NCI-H226 (cell line): ENCODE measurements at regions not wholly inside any gene's neighbourhood (a gene's known extent, or its start where the extent isn't known, plus 50 kb on each side); places are given as distances from the start of the nearest gene placed in this dataset.
"Not testable (repeated sequence)": the region's sequence is repeated elsewhere in the genome, so short reads cannot be mapped to it uniquely, and the experiment has no call there.

Experiments used
- DNase-seq: peaks from one replicate; pipeline ENCODE4 v3.0.0-alpha.2; 2015

GRCh38 chr14:53735916-53736315 lies 220.7 kb downstream of the BMP4 start:
- no peak for DNase-seq

- DNase-seq: no peak
Observed at GRCh38 chr14:53723221-53723620, 233.4 kb downstream of the BMP4 start.

DNA sequence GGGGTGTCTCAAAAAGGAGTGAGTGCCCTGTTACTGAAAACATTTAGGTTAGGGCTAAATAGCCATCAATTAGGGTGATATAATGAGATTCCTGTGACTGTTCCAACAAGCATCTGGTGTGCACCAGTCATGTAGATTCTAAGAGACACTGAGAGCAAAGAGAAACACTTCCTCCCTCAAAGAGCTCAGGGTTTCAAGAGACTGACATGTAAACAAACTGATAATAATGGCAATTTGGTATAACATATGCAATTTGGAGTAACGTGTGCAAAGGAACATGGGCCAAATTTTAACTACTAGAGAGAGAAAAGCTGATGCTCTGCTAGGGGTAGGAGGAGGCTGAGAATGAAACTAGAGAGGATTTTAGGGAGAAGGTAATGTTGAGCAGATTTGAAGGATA lies 237.1 kb downstream of the BMP4 start:
- no peak for DNase-seq

DNA sequence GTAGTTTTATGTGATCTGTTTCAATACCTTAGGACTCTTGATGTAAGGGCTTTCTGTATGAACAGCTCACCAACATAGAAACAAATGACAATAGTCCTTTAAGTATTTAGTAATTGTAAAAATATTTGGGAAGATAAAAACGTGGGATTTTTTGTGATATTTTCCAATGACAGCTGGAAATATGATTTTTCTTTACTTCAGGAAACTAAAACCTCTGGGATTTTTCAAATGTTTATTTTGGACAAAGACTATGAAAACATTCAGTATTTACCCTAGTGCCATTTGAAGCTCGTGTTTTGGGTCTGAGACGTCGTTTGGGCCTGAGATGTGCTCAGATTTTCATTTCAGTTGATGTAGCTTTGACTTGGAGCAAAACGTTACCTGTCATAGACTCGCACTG lies 240.0 kb downstream of the BMP4 start:
- no peak for DNase-seq

GRCh38 chr14:53715193-53715721 lies 241.4 kb downstream of the BMP4 start:
- peak; percentile 81 for DNase-seq

DNA sequence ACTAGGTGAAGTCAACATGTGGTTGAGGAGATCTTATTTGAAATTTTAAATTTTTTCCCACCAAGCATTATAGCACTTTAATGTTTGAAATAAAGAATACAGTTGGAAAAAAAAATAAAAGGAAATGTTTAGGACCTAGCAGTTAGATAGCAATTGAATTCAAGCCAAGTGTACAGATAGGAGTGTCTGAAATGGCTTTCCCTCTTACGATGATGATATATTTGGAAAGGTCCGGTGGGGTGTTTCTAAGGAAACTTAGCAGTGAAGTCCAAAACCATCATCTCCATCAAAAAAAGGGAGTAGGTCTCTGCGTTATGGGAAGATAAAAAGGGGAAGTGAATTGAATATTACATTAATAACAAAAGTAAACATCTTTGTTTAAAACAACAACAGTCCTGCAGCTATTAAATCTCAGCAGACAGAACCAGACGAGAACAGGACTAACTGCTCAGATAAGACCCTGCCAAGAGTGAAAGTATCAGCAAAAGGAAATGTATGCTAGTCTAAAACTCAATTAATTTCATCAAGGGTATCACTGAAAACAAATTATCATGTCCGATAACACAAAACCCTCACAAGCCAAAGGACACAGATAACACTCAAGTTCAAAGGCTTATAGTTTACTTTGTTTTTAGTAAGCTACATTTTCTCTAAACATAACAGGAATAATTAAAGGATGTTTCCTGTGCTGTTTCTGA lies 242.0 kb downstream of the BMP4 start:
- DNase-seq: peak; percentile 32

GRCh38 chr14:53712901-53713300 lies 243.7 kb downstream of the BMP4 start:
- DNase-seq: not testable (repeated sequence)

DNA sequence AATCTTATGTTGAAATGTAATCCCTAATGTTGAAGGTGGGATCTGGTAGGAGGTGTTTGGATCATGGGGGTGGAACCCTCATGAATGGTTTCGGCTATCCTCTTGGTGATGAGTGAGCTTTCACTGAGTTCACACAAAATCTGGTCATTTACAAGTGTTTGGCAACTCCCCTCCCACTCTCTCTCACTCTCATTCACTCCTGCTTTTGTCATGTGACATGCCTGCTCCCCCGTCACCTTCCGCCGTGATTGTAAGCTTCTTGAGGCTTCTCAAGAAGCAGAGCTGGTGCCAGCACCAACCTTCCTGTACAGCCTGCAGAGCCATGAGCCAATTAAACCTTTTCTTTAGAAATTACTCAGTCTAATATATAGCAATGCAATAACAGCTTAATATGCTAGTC lies 245.4 kb downstream of the BMP4 start:
- no peak for DNase-seq

DNA sequence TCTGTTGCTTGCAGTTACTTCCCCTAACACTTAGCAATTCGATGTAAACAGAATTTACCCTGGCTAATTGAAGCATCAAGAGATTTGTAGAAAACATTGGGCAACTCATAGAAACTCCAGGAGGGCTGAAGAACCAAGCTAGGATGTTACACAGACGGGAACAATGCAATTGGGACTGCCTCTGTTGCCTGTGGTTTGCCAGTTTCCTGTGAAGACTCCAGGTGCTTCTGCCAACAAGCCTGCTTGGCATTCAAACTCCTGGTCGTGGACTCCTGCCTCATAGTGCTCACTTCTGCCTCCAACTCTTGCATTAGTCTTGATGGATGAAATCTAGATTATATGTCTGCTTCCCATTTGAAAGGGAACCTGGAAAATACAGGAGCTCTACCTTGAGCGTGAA lies 246.0 kb downstream of the BMP4 start:
- peak; percentile 29 for DNase-seq

GRCh38 chr14:53709381-53709780 lies 247.2 kb downstream of the BMP4 start:
- no peak for DNase-seq

DNA sequence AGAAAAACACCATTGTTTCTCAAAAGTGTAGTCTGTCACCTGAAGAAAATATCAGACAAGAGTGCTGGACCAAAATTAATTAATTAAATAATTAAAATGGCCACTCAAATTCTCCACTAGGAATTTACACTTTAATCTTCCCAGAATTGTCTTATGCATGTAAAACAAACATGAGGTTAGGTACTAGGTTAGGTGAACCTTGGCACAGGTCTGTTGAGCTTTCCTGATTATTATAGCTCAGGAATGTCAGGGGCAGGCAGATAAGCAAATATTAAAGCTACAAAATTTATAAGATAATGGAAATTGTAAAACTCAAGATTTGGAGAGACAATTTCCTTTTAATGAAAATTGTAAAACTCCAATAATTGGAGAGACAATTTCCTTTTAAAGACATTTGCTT lies 253.2 kb downstream of the BMP4 start:
- no peak for DNase-seq

DNA sequence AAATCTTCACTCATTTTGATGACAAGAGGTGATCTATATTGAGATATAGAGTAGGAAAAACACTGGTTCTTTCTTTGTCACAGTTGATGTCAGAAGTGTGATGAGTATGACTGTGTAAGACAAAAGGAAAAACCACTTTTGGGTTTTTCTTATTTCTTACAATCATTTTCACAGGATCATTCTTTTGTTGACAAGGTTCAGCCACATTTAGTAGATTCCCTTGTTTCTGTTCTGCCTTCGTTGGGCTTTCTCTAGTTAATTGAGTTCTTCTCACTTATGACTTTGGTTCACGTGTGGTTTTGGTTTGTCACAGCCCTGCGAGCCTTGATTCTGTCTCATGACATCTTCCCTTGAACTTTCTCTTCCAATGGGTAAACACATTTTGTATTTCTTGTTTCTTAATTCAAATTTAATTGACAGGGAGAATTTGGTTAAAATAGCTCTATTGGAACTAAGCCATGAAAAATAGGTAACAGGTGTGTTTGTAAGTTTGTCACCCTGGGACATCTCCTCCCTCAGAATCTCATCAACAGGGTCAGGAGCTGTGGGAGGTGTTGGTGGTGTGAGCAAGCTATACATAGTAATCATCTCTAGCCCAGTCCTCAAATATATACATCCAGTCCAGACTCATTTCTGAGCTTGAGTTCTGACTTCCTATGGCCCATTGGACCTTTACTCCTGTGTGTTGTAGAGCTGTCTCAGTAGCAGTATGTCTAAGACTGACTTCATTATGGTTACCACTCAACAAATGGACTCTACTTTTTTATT lies 255.3 kb downstream of the BMP4 start:
- DNase-seq: no peak

- peak; percentile 47 for DNase-seq
Observed at GRCh38 chr14:53696217-53696965, 260.2 kb downstream of the BMP4 start.

DNA sequence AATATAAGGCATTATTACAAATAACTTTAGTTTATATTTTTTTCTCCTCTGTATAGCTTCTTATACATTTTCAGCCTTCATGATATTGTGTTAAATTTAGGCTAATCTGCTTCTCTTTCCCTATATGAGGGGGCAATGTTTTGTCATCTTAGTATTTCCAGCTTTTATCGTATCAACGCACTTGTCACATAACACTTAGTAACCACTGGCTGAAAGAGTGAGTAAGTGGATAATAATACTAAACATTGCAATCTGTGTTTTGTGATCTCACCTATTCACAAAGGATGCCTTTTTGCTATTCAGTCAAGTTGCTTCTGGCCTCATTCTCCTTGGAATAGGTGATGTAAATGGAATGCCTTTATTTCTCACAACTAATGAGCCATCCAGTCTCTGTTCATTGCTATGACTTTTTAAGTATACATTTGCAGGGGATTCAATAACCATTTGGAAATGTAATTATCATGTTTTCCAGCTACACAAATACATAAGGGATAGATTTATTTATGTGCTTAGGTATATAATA lies 260.9 kb downstream of the BMP4 start:
- DNase-seq: no peak

DNA sequence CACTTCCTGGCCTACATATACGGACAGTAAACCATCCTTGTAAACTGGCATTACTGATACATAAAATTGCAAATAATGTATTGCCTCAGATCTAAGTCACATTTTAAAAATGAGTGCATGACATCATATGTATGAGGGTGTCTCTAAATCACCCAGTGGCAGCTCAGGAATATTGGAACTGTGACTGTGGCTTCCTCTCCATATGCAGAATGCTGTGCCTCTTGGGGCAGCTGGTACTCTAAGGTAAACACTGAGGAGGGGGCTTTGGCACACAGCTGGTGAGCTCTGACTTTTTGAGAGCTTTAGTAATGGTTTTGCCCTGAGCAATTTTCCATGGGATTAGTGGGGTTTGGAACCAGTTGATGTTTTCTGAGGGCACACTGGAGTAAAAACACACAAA lies 263.7 kb downstream of the BMP4 start:
- no peak for DNase-seq

DNA sequence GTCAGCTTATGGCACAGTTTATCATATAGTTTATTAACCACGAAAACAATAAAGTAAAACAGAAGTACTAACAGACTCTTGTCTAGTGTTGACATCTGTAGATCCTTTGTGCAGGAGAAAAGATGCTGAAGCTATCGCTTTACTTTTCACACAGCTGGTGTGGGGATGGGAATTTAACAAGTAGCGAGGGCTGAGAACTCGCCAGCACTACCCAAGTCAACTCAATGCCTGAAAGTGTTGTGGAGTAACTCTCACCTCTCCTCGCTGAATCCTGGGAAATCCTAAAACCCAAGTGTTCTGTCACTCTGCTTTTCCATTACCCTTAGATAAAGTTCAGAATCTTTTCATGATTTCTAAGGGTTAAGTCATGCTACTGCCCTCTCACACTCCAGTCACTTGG lies 264.2 kb downstream of the BMP4 start:
- no peak for DNase-seq

DNA sequence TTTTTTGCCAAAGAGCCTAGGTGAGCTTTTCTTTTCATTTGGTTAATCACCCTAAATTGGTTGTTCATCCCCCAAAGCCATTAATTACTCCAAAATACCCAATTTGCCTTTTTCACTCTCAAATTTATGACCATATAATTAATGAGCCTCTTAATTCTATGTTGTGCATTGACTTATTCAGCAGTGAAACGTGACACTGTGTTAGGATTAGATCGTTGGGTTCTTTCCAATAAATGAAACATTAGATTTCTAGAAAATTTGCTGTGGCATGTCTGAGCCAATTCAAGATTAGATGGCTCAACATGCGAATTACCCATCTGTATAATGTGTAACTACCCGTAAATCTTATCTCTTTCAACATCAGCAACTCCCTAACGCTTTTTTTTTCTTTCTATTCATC lies 273.4 kb downstream of the BMP4 start:
- DNase-seq: no peak

GRCh38 chr14:53672526-53672925 lies 284.1 kb downstream of the BMP4 start:
- DNase-seq: no peak

GRCh38 chr14:53670701-53671100 lies 285.9 kb downstream of the BMP4 start:
- DNase-seq: peak; percentile 86

DNA sequence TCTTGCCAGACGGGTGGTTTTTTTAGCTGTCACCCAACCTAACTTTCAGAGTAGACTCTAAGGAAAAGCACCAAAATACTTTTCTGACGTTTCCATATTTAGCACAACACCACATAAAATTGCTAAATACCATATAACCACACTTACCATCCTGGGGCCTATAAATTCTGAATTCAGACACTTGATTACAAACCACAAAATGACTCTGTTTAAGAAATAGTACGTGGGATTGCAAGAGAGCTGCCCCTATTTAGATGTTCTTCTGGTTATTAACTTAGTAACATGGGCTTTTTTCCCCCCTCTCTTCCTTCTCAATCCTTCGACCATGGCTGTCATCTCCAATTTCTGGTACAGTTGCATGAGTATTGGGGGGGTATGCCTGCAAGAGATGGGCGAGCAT lies 287.7 kb downstream of the BMP4 start:
- DNase-seq: no peak

DNA sequence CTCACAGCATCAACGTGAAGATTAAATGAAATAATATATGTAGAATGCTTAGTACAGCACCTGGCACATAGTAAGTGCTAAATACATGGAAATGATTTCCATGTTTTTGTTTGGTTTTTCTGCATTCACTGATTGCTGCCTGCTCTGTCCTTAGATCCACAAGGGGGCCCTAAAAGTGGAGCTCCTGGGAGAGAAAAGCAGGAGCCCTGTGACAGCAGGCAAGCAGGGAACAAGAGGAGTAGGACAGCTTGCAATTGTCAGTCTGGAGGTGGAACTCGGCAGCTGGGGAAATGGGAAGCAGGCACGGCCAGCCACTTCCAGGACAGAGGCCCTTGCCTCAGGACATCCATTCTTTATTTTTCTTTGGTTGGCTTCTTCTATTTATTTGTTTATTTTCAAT lies 292.9 kb downstream of the BMP4 start:
- DNase-seq: no peak

DNA sequence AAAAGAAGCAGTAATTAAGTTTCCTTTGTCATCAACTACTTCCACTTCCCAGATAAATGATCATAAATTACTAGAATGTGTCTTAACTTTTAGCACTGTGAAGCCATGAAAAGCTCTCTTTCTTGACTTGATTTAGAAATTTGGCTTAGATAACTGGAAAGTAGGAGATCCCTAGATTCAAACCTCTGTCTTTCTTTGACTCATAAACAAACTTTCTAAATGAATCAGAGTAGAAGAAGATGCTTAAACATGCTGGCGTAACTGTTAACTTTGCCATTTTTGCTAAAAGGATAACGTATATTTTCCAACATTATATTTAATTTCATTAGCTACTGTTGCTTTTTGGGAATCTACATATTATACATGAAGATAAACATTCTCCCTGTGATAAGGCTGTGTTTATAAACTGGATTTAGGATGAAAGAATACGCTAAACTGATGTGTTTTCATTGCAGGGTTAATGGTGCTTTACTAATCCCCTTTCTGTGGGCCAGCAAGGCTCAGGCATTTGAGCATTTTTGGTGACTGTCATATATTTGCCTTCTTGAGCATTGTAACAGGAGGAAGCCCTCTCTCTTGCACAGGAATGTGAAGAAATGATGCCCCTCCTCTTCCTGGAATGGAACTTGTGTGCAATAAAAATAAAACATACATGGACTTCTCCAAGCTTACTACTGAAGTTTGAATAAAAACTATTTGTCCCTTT lies 301.4 kb downstream of the BMP4 start:
- DNase-seq: no peak

DNA sequence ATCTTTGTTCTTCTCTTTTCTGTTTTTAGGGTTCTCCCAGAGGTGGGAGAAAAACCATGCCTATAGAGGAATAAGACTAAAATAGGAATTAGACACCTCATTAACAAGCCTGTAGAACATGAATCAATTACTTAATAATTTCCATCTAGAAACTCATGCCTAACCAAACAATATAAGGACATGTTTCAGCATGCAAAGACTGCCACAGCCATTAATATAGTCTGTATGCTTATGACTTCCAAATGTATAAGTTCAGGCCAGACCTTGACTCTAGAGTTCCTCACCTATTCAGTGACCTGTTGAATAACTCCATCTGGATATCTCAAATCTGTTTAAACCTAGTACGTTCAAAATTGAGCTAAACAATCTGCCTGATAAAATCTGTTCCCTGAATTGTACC lies 304.6 kb downstream of the BMP4 start:
- no peak for DNase-seq
